Endothelial cell of umbilical vein (primary cell): ENCODE measurements at regions not wholly inside any gene's neighbourhood (a gene's known extent, or its start where the extent isn't known, plus 50 kb on each side); places are given as distances from the start of the nearest gene placed in this dataset.
"Not testable (repeated sequence)": the region's sequence is repeated elsewhere in the genome, so short reads cannot be mapped to it uniquely, and the experiment has no call there.

ENCODE experiments used
- BruUV-seq: library from RNA; stranded (reverse); fragments of 400-500 nt; replicated peaks from 2 replicates; lab custom pipeline; 2021; lab: Mats Ljungman, UMichigan
- CTCF ChIA-PET: fragments of 300-600, 350-600 bp; sonication (Branson Sonifier 250); formaldehyde crosslinking; loops from one replicate; lab custom pipeline; 2021; ENCODE audit warnings: antibody characterized with exemption, inconsistent platforms; lab: Charles Lee
- POLR2A ChIA-PET: fragments of 300-600, 350-600 bp; sonication (Branson Sonifier 250); formaldehyde crosslinking; loops from one replicate; lab custom pipeline; 2021; ENCODE audit warnings: antibody characterized with exemption, inconsistent platforms; lab: Charles Lee
- DNase-seq: peaks from one replicate; pipeline ENCODE4 v3.0.0-alpha.2; 2011; ENCODE audit warnings: low read depth, low spot score
- FAIRE-seq: peaks from 2 replicates; lab custom pipeline; 2011; peaks lifted over from hg19 to GRCh38; lab: Jason Lieb, UNC
- H2AFZ ChIP-seq: 2 replicates; pipeline ENCODE4 v1.6.0; 2012; ENCODE audit warnings: low read depth, low read length, control low read depth, inconsistent platforms
- H3K27ac ChIP-seq: 2 replicates; pipeline ENCODE4 v1.5.1; 2011; ENCODE audit warnings: low read depth, mild to moderate bottlenecking, control low read depth, low read length, moderate library complexity; ENCODE audit not compliant: insufficient read depth
- H3K27me3 ChIP-seq, 2 experiments: 2 replicates each; pipeline versions ENCODE4 v1.6.0 to v1.6.1; 2011; ENCODE audit warnings: low read length in 2 of 2, mixed read lengths in 1 of 2; ENCODE audit not compliant: control insufficient read depth in 2 of 2, insufficient read depth in 2 of 2
- H3K36me3 ChIP-seq, 2 experiments: 2 replicates in 1 of 2; 3 replicates in 1 of 2; pipeline ENCODE4 v1.5.1; 2011; ENCODE audit warnings: low read length in 2 of 2, mild to moderate bottlenecking in 1 of 2, moderate library complexity in 1 of 2; ENCODE audit not compliant: control insufficient read depth in 2 of 2, insufficient read depth in 2 of 2; ENCODE audit errors: extremely low read depth in 1 of 2
- H3K4me1 ChIP-seq: 3 replicates; pipeline ENCODE4 v1.5.1; 2011; ENCODE audit warnings: mild to moderate bottlenecking, low read length; ENCODE audit not compliant: control insufficient read depth, insufficient read depth; ENCODE audit errors: extremely low read depth
- H3K4me2 ChIP-seq: 2 replicates; pipeline ENCODE4 v1.6.1; 2011; ENCODE audit warnings: low read length, control low read depth, mixed read lengths; ENCODE audit not compliant: insufficient read depth
- H3K4me3 ChIP-seq, 3 experiments: fragments of 200-600 bp in 1 of 3; sonication (generic), shearing (Covaris generic) in 1 of 3; replicated peaks in 1 of 3; 2 replicates each; pipeline ENCODE4 v1.5.1; 2011 to 2016; ENCODE audit warnings: control low read depth in 3 of 3, low read length in 3 of 3, mild to moderate bottlenecking in 2 of 3, inconsistent platforms in 1 of 3, low read depth in 1 of 3, moderate library complexity in 1 of 3; ENCODE audit not compliant: insufficient read depth in 1 of 3
- H3K79me2 ChIP-seq: 2 replicates; pipeline ENCODE4 v1.6.0; 2012; ENCODE audit warnings: low read length, inconsistent platforms; ENCODE audit not compliant: control insufficient read depth, insufficient read depth
- H3K9ac ChIP-seq: replicated peaks from 2 replicates; pipeline ENCODE3; 2011; ENCODE audit warnings: low read length, control low read depth; ENCODE audit not compliant: insufficient read depth; ENCODE audit errors: extremely low read depth
- H3K9me1 ChIP-seq: replicated peaks from 3 replicates; pipeline ENCODE4 v1.6.0; 2011; ENCODE audit warnings: mild to moderate bottlenecking, low read length; ENCODE audit not compliant: control insufficient read depth, insufficient read depth; ENCODE audit errors: extremely low read depth
- H3K9me3 ChIP-seq: replicated peaks from 2 replicates; pipeline ENCODE4 v1.5.1; 2012; ENCODE audit warnings: low read length, inconsistent platforms; ENCODE audit not compliant: control insufficient read depth, insufficient read depth
- H4K20me1 ChIP-seq: replicated peaks from 2 replicates; pipeline ENCODE3; 2011; ENCODE audit warnings: mild to moderate bottlenecking, low read length; ENCODE audit not compliant: control insufficient read depth, insufficient read depth; ENCODE audit errors: extremely low read depth
- EZH2 ChIP-seq: IDR thresholded peaks from 2 replicates; pipeline ENCODE4 v1.6.1; 2012; ENCODE audit warnings: borderline replicate concordance, low read depth, mild to moderate bottlenecking, moderate library complexity, low read length, inconsistent platforms; ENCODE audit not compliant: severe bottlenecking
- FOS ChIP-seq: IDR thresholded peaks from 2 replicates; pipeline ENCODE4 v1.6.1; 2011; ENCODE audit warnings: mild to moderate bottlenecking, low read length, moderate library complexity, borderline replicate concordance; ENCODE audit not compliant: insufficient read depth
- GATA2 ChIP-seq: IDR thresholded peaks from 2 replicates; pipeline ENCODE4 v1.7.0; 2011; ENCODE audit warnings: low read depth, mild to moderate bottlenecking, moderate library complexity, mixed read lengths, low read length; ENCODE audit not compliant: insufficient read length, insufficient read depth
- JUN ChIP-seq: IDR thresholded peaks from 2 replicates; pipeline ENCODE4 v1.6.1; 2011; ENCODE audit warnings: borderline replicate concordance, low read depth; ENCODE audit not compliant: insufficient read length, insufficient read depth
- MYC ChIP-seq: IDR thresholded peaks from one replicate; pipeline ENCODE4 v1.6.1; 2011; ENCODE audit warnings: mild to moderate bottlenecking, low read depth, low read length
- POLR2A ChIP-seq: IDR thresholded peaks from 2 replicates; pipeline ENCODE4 v1.6.1; 2012; ENCODE audit warnings: low read depth, mild to moderate bottlenecking, control low read depth, low read length
- POLR2AphosphoS5 ChIP-seq: IDR thresholded peaks from 2 replicates; pipeline ENCODE4 v1.6.1; 2012; ENCODE audit warnings: low read depth, mild to moderate bottlenecking, control low read depth, low read length, moderate library complexity; ENCODE audit not compliant: insufficient read depth
- dilution Hi-C: fragments of 300-500 bp; cut with MboI; formaldehyde crosslinking; loops from one replicate; pipeline ENCODE4 v1.15.0; 2019; ENCODE audit warnings: low sequenced_read_pairs; ENCODE audit not compliant: extremely low pct_ligation_motif_present
- intact Hi-C: fragments of 100-400 bp; cut with micrococcal nuclease; formaldehyde crosslinking; loops from one replicate; pipeline ENCODE4 v1.10.0; 2022
- TF ChIP-seq, protein P1 (sequence below): IDR thresholded peaks from 2 replicates; pipeline ENCODE4 v1.6.1; 2011; ENCODE audit not compliant: insufficient read depth, insufficient read length
- TF ChIP-seq, protein P2 (sequence below), 2 donors: IDR thresholded peaks; 1 replicate in 1 of 2; 2 replicates in 1 of 2; pipeline ENCODE4 v1.5.1; 2011; ENCODE audit warnings: low read length in 2 of 2, mild to moderate bottlenecking in 2 of 2, moderate library complexity in 2 of 2, control low read depth in 1 of 2, inconsistent platforms in 1 of 2, low read depth in 1 of 2; ENCODE audit not compliant: insufficient read depth in 1 of 2; ENCODE audit errors: extremely low read depth in 1 of 2

DNA sequence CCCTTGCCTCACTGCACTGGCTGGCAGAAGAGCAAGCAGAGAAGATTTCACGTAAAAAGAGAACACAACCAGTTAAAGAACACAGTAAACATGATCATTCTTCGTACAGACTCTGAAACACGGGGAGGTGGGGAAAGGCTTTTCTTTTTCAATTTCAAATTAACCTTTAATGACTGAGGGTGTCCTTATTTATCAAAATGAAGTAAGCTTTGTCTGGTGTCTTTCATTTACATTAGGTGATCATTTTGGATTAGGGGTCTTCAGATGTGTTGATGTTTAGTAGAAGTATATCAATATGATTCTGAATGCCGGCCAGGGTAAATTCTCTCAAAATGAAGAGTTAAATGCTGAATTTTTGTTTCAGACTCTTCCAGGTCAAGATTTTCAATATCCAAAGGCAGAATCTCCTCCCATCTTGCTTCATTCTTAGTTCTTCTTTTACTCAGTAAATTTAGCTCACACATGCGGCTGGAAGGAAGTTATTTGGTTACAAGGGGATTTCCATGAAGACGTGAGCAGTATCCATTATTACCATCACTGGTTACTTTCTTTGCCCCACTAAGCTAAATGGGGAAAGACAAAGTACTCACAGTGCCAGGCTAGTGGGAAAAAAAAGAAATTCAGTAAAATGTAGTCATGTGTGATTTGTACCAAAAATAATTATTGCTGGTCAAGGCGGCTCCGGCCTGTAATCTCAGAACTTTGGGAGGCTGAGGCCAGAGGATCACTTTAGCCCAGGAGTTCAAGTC lies 272.2 kb upstream of the NR2F2 start:
- intact Hi-C loops (no loop called here), dilution Hi-C loops (no loop called here)
- CTCF ChIA-PET: interaction anchor here (1.0 kb wide), 1 partner anchor 11 kb away, joined by 4 read pairs; no protein-coding TSS in a partner anchor
- H3K79me2 ChIP-seq: no peaks in the 10 kb centered on the region
- H3K9ac ChIP-seq: no peak overlapping the region
- no peaks in the 10 kb centered on the region for H3K9me3 ChIP-seq
- H3K27ac ChIP-seq: no peak overlapping the region
- TF ChIP-seq, protein P1, sequence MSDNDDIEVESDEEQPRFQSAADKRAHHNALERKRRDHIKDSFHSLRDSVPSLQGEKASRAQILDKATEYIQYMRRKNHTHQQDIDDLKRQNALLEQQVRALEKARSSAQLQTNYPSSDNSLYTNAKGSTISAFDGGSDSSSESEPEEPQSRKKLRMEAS: no peak
- TF ChIP-seq MYC (no peak), GATA2 (no peak), POLR2A (no peak), EZH2 (no peak), JUN (no peak), POLR2AphosphoS5 (no peak), FOS (no peak)
- TF ChIP-seq, protein P2, sequence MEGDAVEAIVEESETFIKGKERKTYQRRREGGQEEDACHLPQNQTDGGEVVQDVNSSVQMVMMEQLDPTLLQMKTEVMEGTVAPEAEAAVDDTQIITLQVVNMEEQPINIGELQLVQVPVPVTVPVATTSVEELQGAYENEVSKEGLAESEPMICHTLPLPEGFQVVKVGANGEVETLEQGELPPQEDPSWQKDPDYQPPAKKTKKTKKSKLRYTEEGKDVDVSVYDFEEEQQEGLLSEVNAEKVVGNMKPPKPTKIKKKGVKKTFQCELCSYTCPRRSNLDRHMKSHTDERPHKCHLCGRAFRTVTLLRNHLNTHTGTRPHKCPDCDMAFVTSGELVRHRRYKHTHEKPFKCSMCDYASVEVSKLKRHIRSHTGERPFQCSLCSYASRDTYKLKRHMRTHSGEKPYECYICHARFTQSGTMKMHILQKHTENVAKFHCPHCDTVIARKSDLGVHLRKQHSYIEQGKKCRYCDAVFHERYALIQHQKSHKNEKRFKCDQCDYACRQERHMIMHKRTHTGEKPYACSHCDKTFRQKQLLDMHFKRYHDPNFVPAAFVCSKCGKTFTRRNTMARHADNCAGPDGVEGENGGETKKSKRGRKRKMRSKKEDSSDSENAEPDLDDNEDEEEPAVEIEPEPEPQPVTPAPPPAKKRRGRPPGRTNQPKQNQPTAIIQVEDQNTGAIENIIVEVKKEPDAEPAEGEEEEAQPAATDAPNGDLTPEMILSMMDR (IDR thresholded peaks at IDR 0.05; ENCODE audit: extremely low read depth in 1 of 2, insufficient read depth in 1 of 2, low read depth in 1 of 2, low read length in 2 of 2): no peak
- no peaks in the 10 kb centered on the region for H3K9me1 ChIP-seq
- H3K4me2 ChIP-seq: no peak overlapping the region
- FAIRE-seq: no peak
- DNase-seq: no peak
- POLR2A ChIA-PET: no interaction called here
- BruUV-seq: no TSS peak
- H3K4me3 ChIP-seq: no peak overlapping the region
- no peak overlapping the region for H2AFZ ChIP-seq
- H3K36me3 ChIP-seq: no peaks in the 10 kb centered on the region
- no peaks in the 10 kb centered on the region for H3K4me1 ChIP-seq
- no peaks in the 10 kb centered on the region for H4K20me1 ChIP-seq
- no peaks in the 10 kb centered on the region for H3K27me3 ChIP-seq

DNA sequence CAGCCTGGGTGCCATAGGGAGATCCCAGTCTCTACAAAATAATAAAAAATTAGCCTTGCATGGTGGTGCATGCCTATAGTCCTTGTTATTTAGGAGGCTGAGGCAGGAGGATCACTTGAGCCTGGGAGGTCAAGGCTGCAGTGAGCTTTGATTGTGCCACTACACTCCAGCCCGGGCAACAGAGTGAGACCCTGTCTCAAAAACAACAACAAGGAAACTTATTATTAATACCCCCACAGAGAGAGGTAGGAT lies 271.7 kb upstream of the NR2F2 start:
- H3K4me1 ChIP-seq, H3K27me3 ChIP-seq, H3K36me3 ChIP-seq, H3K27ac ChIP-seq, H4K20me1 ChIP-seq, H3K79me2 ChIP-seq, DNase-seq, BruUV-seq, H3K9ac ChIP-seq, H2AFZ ChIP-seq, FAIRE-seq, H3K9me1 ChIP-seq, POLR2A ChIA-PET, H3K4me2 ChIP-seq, H3K4me3 ChIP-seq, dilution Hi-C loops, intact Hi-C loops, H3K9me3 ChIP-seq: not testable (repeated sequence)
- CTCF ChIA-PET: interaction anchor here (1.0 kb wide), 1 partner anchor 11 kb away, joined by 4 read pairs; no protein-coding TSS in a partner anchor

DNA sequence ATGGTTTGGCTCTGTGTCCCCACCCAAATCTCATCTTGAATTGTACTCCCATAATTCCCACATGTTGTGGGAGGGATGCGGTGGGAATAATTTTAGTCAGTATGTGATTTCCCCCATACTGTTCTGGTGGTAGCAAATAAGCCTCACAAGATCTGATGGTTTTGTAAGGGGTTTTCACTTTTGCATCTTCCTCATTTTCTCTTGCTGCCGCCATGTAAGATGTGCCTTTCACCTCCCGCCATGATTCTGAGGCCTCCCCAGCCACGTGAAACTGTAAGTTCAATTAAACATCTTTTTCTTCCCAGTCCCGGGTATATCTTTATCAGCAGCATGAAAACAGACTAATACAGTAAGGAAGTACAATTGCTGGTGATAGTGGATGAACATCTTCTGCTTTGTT lies 269.9 kb upstream of the NR2F2 start:
- dilution Hi-C loops, H3K9me3 ChIP-seq, DNase-seq, H3K36me3 ChIP-seq, intact Hi-C loops, POLR2A ChIA-PET, H3K4me3 ChIP-seq, H3K4me1 ChIP-seq, H3K27ac ChIP-seq, H2AFZ ChIP-seq, H3K79me2 ChIP-seq, BruUV-seq, H3K9ac ChIP-seq, H4K20me1 ChIP-seq, H3K9me1 ChIP-seq, FAIRE-seq, H3K4me2 ChIP-seq, H3K27me3 ChIP-seq: not testable (repeated sequence)
- CTCF ChIA-PET: interaction anchor here (0.9 kb wide), 1 partner anchor 9 kb away, joined by 3 read pairs; no protein-coding TSS in a partner anchor
